Astrocyte (in vitro differentiated cells and primary cell): ENCODE measurements at regions not wholly inside any gene's neighbourhood (a gene's known extent, or its start where the extent isn't known, plus 50 kb on each side); places are given as distances from the start of the nearest gene placed in this dataset.

ENCODE experiments used
- EZH2 ChIP-seq: IDR thresholded peaks from 2 replicates; pipeline ENCODE4 v1.6.1; 2012; ENCODE audit warnings: mild to moderate bottlenecking, low read length, inconsistent platforms; ENCODE audit not compliant: insufficient read depth
- TF ChIP-seq, protein P1 (sequence below): IDR thresholded peaks from 2 replicates; pipeline ENCODE4 v1.5.1; 2011; ENCODE audit warnings: low read depth, mild to moderate bottlenecking, inconsistent platforms, low read length, moderate library complexity; ENCODE audit not compliant: insufficient read depth

DNA sequence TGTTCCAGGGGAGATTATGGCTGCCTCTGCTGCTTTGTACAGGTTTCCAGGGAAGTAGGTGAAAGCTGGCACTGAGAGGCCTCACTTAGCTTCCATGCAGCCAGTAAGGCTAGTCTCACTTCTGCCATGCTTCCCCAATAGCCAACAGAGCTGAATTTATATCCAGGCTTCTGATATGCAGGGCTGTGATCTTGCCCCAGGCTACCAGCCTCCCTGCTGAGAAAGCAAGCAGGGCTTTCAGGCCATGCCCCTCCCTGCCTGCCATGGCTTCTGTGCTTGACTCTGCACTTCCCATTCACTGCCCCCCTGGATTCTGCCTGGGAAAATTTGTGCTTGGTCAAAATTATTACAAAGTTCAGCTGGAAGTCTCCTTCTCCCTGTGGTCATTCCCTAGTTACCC is 302.1 kb upstream of the FBXO33 start:
- TF ChIP-seq, protein P1, sequence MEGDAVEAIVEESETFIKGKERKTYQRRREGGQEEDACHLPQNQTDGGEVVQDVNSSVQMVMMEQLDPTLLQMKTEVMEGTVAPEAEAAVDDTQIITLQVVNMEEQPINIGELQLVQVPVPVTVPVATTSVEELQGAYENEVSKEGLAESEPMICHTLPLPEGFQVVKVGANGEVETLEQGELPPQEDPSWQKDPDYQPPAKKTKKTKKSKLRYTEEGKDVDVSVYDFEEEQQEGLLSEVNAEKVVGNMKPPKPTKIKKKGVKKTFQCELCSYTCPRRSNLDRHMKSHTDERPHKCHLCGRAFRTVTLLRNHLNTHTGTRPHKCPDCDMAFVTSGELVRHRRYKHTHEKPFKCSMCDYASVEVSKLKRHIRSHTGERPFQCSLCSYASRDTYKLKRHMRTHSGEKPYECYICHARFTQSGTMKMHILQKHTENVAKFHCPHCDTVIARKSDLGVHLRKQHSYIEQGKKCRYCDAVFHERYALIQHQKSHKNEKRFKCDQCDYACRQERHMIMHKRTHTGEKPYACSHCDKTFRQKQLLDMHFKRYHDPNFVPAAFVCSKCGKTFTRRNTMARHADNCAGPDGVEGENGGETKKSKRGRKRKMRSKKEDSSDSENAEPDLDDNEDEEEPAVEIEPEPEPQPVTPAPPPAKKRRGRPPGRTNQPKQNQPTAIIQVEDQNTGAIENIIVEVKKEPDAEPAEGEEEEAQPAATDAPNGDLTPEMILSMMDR = no peak
- TF ChIP-seq EZH2 = no peak
